Left ventricle myocardium inferior (tissue), 1 donor: ENCODE measurements at regions not wholly inside any gene's neighbourhood (a gene's known extent, or its start where the extent isn't known, plus 50 kb on each side); places are given as distances from the start of the nearest gene placed in this dataset.
"Not testable (repeated sequence)": the region's sequence is repeated elsewhere in the genome, so short reads cannot be mapped to it uniquely, and the experiment has no call there.

Experiments used
- DNase-seq: peaks from one replicate; pipeline ENCODE4 v3.0.0-alpha.2; 2020
- H3K27ac ChIP-seq: fragments of 200-600 bp; replicated peaks from 2 replicates; pipeline ENCODE4 v1.8.0; 2021
- H3K27me3 ChIP-seq: fragments of 200-600 bp; 2 replicates; pipeline ENCODE4 v1.8.0; 2021; ENCODE audit warnings: low read depth
- H3K36me3 ChIP-seq: fragments of 200-600 bp; 2 replicates; pipeline ENCODE4 v1.8.0; 2021
- H3K4me1 ChIP-seq: fragments of 200-600 bp; 2 replicates; pipeline ENCODE4 v1.8.0; 2021
- H3K4me3 ChIP-seq: fragments of 200-600 bp; 2 replicates; pipeline ENCODE4 v1.8.0; 2021; ENCODE audit warnings: mild to moderate bottlenecking, moderate library complexity
- H3K9me3 ChIP-seq: fragments of 200-600 bp; replicated peaks from 2 replicates; pipeline ENCODE4 v1.8.0; 2021
- CTCF ChIP-seq: fragments of 200-600 bp; IDR thresholded peaks from 2 replicates; pipeline ENCODE4 v1.8.0; 2021; ENCODE audit warnings: antibody characterized with exemption, mild to moderate bottlenecking, borderline replicate concordance
- intact Hi-C: fragments of 100-400 bp; cut with micrococcal nuclease; formaldehyde crosslinking; loops from one replicate; pipeline ENCODE4 v1.11.0; 2022
- donor health status: DM: no; HTN: yes; CAD: no; lungs with severe emphysema.

GRCh38 chr10:9450801-9451200 lies 1396.3 kb downstream of the GATA3 start:
- no peak overlapping the region for H3K27ac ChIP-seq
- H3K9me3 ChIP-seq: peaks cover 26% of the 10 kb centered on the region
- H3K4me1 ChIP-seq: no peaks in the 10 kb centered on the region
- no peak overlapping the region for H3K4me3 ChIP-seq
- H3K36me3 ChIP-seq: no peaks in the 10 kb centered on the region
- DNase-seq: no peak
- intact Hi-C loops: no loop called here
- no peak for TF ChIP-seq CTCF
- H3K27me3 ChIP-seq: no peaks in the 10 kb centered on the region

- Histone ChIP-seq H3K4me3 (no peak overlapping the region), H3K9me3 (peaks cover 26% of the 10 kb centered on the region), H3K27ac (no peak overlapping the region), H3K4me1 (no peaks in the 10 kb centered on the region), H3K36me3 (no peaks in the 10 kb centered on the region), H3K27me3 (no peaks in the 10 kb centered on the region)
- intact Hi-C loops: no loop called here
- no peak for TF ChIP-seq CTCF
- DNase-seq: no peak
These were observed 1396.8 kb downstream of the GATA3 start for GRCh38 chr10:9451211-9451773.

GRCh38 chr10:9452056-9452455 lies 1397.6 kb downstream of the GATA3 start:
- Histone ChIP-seq H3K36me3 (no peaks in the 10 kb centered on the region), H3K4me3 (no peak overlapping the region), H3K4me1 (no peaks in the 10 kb centered on the region), H3K27me3 (no peaks in the 10 kb centered on the region), H3K9me3 (peaks cover 26% of the 10 kb centered on the region), H3K27ac (no peak overlapping the region)
- no peak for DNase-seq
- intact Hi-C loops: no loop called here
- TF ChIP-seq CTCF: no peak

- H3K4me1 ChIP-seq, DNase-seq, H3K27me3 ChIP-seq, intact Hi-C loops, H3K27ac ChIP-seq, H3K36me3 ChIP-seq, H3K4me3 ChIP-seq: not testable (repeated sequence)
- H3K9me3 ChIP-seq: peaks cover 26% of the 10 kb centered on the region
These were observed 1399.4 kb downstream of the GATA3 start for GRCh38 chr10:9453871-9454270.

GRCh38 chr10:9469663-9470205 lies 1415.2 kb downstream of the GATA3 start:
- H3K36me3 ChIP-seq: no peaks in the 10 kb centered on the region
- H3K27me3 ChIP-seq: no peaks in the 10 kb centered on the region
- intact Hi-C loops: no loop called here
- TF ChIP-seq CTCF: no peak
- H3K27ac ChIP-seq: no peak overlapping the region
- no peaks in the 10 kb centered on the region for H3K9me3 ChIP-seq
- H3K4me3 ChIP-seq: no peak overlapping the region
- no peaks in the 10 kb centered on the region for H3K4me1 ChIP-seq
- no peak for DNase-seq

GRCh38 chr10:9470581-9470980 lies 1416.1 kb downstream of the GATA3 start:
- Histone ChIP-seq H3K4me1 (no peaks in the 10 kb centered on the region), H3K36me3 (no peaks in the 10 kb centered on the region), H3K4me3 (no peak overlapping the region), H3K27me3 (no peaks in the 10 kb centered on the region), H3K9me3 (no peaks in the 10 kb centered on the region), H3K27ac (no peak overlapping the region)
- DNase-seq: no peak
- no peak for TF ChIP-seq CTCF
- intact Hi-C loops: no loop called here
